ENCODE measurements at regions not wholly inside any gene's neighbourhood (a gene's known extent, or its start where the extent isn't known, plus 50 kb on each side); places are given as distances from the start of the nearest gene placed in this dataset.

- TF ChIP-seq POLR2A (IDR thresholded peaks at IDR 0.05; ENCODE audit: low read depth) (no peak), CTCF (IDR thresholded peaks at IDR 0.05) (no peak)
These were observed 2073.7 kb upstream of the ACO1 start for GRCh38 chr9:30310711-30311110.

Measured in esophagus muscularis mucosa (tissue), 3 donors.